Activated CD8-positive, alpha-beta memory T cell treated with anti-CD3 and anti-CD28 coated beads, Interleukin-2, amount 10 ng/mL, durations not matched to agents 7 days and 5 days (primary cell): ENCODE measurements at regions not wholly inside any gene's neighbourhood (a gene's known extent, or its start where the extent isn't known, plus 50 kb on each side); places are given as distances from the start of the nearest gene placed in this dataset.

ENCODE experiments used
- ATAC-seq: fragments of 150-1000 bp; cut with Tn5 transposase; one replicate; pipeline ENCODE4 v1.10.0; 2021; ENCODE audit warnings: moderate library complexity
- CTCF ChIA-PET: fragments of 350-600 bp; sonication (Branson Sonifier 250); formaldehyde crosslinking; loops from one replicate; lab custom pipeline; 2021; ENCODE audit warnings: antibody characterized with exemption; lab: Charles Lee
- DNase-seq: peaks from one replicate; pipeline ENCODE4 v3.0.0-alpha.2; 2020
- H3K27ac Mint-ChIP-seq: one replicate; pipeline ENCODE4 v1.8.0; 2021; ENCODE audit warnings: mild to moderate bottlenecking, mixed read lengths
- H3K27me3 Mint-ChIP-seq: one replicate; pipeline ENCODE4 v1.8.0; 2021; ENCODE audit warnings: mixed read lengths
- H3K36me3 Mint-ChIP-seq: one replicate; pipeline ENCODE4 v1.8.0; 2021; ENCODE audit warnings: mild to moderate bottlenecking, mixed read lengths
- H3K4me1 Mint-ChIP-seq: one replicate; pipeline ENCODE4 v1.8.0; 2021; ENCODE audit warnings: mixed read lengths
- H3K4me3 Mint-ChIP-seq: one replicate; pipeline ENCODE4 v1.8.0; 2021; ENCODE audit warnings: mild to moderate bottlenecking, moderate library complexity, mixed read lengths
- H3K9me3 Mint-ChIP-seq: one replicate; pipeline ENCODE4 v1.8.0; 2022; ENCODE audit warnings: low read depth, mixed read lengths

GRCh38 chr1:221075911-221076310 is 196.7 kb downstream of the HLX start:
- Mint-ChIP-seq H3K9me3 (peaks cover 4% of the 10 kb centered on the region), H3K27me3 (no peaks in the 10 kb centered on the region), H3K27ac (no peak overlapping the region), H3K4me1 (no peaks in the 10 kb centered on the region), H3K36me3 (no peaks in the 10 kb centered on the region), H3K4me3 (no peak overlapping the region)
- ATAC-seq (no peak), DNase-seq (no peak)
- CTCF ChIA-PET = no interaction called here

GRCh38 chr1:221076391-221076811 is 197.2 kb downstream of the HLX start:
- CTCF ChIA-PET = no interaction called here
- H3K27me3 Mint-ChIP-seq = no peaks in the 10 kb centered on the region
- H3K9me3 Mint-ChIP-seq = peaks cover 4% of the 10 kb centered on the region
- ATAC-seq (no peak), DNase-seq (no peak)
- no peaks in the 10 kb centered on the region for H3K36me3 Mint-ChIP-seq
- no peaks in the 10 kb centered on the region for H3K4me1 Mint-ChIP-seq
- no peak overlapping the region for H3K4me3 Mint-ChIP-seq
- no peak overlapping the region for H3K27ac Mint-ChIP-seq

GRCh38 chr1:221078260-221078965 is 199.2 kb downstream of the HLX start:
- H3K36me3 Mint-ChIP-seq = no peaks in the 10 kb centered on the region
- DNase-seq (no peak), ATAC-seq (no peak)
- H3K4me1 Mint-ChIP-seq = no peaks in the 10 kb centered on the region
- no peaks in the 10 kb centered on the region for H3K27me3 Mint-ChIP-seq
- CTCF ChIA-PET = no interaction called here
- no peak overlapping the region for H3K4me3 Mint-ChIP-seq
- no peak overlapping the region for H3K27ac Mint-ChIP-seq
- H3K9me3 Mint-ChIP-seq = peaks cover 2% of the 10 kb centered on the region

GRCh38 chr1:221083902-221084301 is 204.7 kb downstream of the HLX start:
- CTCF ChIA-PET = interaction anchor here (0.9 kb wide), 1 partner anchor 15 kb away, joined by 3 read pairs; no protein-coding TSS in a partner anchor
- Mint-ChIP-seq H3K27me3 (no peaks in the 10 kb centered on the region), H3K27ac (no peak overlapping the region), H3K36me3 (no peaks in the 10 kb centered on the region), H3K9me3 (no peaks in the 10 kb centered on the region), H3K4me3 (no peak overlapping the region), H3K4me1 (no peaks in the 10 kb centered on the region)
- ATAC-seq (no peak), DNase-seq (no peak)

- no peaks in the 10 kb centered on the region for H3K9me3 Mint-ChIP-seq
- no peaks in the 10 kb centered on the region for H3K36me3 Mint-ChIP-seq
- ATAC-seq (no peak), DNase-seq (no peak)
- H3K27ac Mint-ChIP-seq = no peak overlapping the region
- no peaks in the 10 kb centered on the region for H3K27me3 Mint-ChIP-seq
- CTCF ChIA-PET = no interaction called here
- H3K4me3 Mint-ChIP-seq = no peak overlapping the region
- H3K4me1 Mint-ChIP-seq = no peaks in the 10 kb centered on the region
These were observed 205.4 kb downstream of the HLX start for GRCh38 chr1:221084681-221085080.

- Mint-ChIP-seq H3K27me3 (no peaks in the 10 kb centered on the region), H3K9me3 (no peaks in the 10 kb centered on the region), H3K4me1 (no peaks in the 10 kb centered on the region), H3K4me3 (no peak overlapping the region), H3K36me3 (no peaks in the 10 kb centered on the region), H3K27ac (no peak overlapping the region)
- ATAC-seq (no peak), DNase-seq (no peak)
- CTCF ChIA-PET = no interaction called here
These were observed 206.6 kb downstream of the HLX start for GRCh38 chr1:221085701-221086375.

GRCh38 chr1:221087919-221088318 is 208.7 kb downstream of the HLX start:
- CTCF ChIA-PET = no interaction called here
- H3K36me3 Mint-ChIP-seq = no peaks in the 10 kb centered on the region

GRCh38 chr1:221089273-221089672 is 210.0 kb downstream of the HLX start:
- no peak for ATAC-seq
- H3K4me3 Mint-ChIP-seq = no peak overlapping the region
- no peak overlapping the region for H3K27ac Mint-ChIP-seq
- no peaks in the 10 kb centered on the region for H3K36me3 Mint-ChIP-seq
- CTCF ChIA-PET = no interaction called here
- no peaks in the 10 kb centered on the region for H3K27me3 Mint-ChIP-seq
- H3K9me3 Mint-ChIP-seq = no peaks in the 10 kb centered on the region
- no peak for DNase-seq
- H3K4me1 Mint-ChIP-seq = no peaks in the 10 kb centered on the region

More at GRCh38 chr1:221087919-221088318, 208.7 kb downstream of the HLX start:
- no peak overlapping the region for H3K27ac Mint-ChIP-seq
- no peak overlapping the region for H3K4me3 Mint-ChIP-seq
- no peaks in the 10 kb centered on the region for H3K4me1 Mint-ChIP-seq
- DNase-seq = no peak
- H3K27me3 Mint-ChIP-seq = no peaks in the 10 kb centered on the region
- ATAC-seq = no peak
- no peaks in the 10 kb centered on the region for H3K9me3 Mint-ChIP-seq

- no peaks in the 10 kb centered on the region for H3K27me3 Mint-ChIP-seq
- CTCF ChIA-PET = no interaction called here
- H3K27ac Mint-ChIP-seq = no peak overlapping the region
- DNase-seq (no peak), ATAC-seq (no peak)
- no peaks in the 10 kb centered on the region for H3K4me1 Mint-ChIP-seq
- H3K9me3 Mint-ChIP-seq = no peaks in the 10 kb centered on the region
- no peak overlapping the region for H3K4me3 Mint-ChIP-seq
- H3K36me3 Mint-ChIP-seq = no peaks in the 10 kb centered on the region
These were observed 210.6 kb downstream of the HLX start for GRCh38 chr1:221089803-221090202.

- Mint-ChIP-seq H3K27me3 (no peaks in the 10 kb centered on the region), H3K27ac (no peak overlapping the region), H3K9me3 (peaks cover 4% of the 10 kb centered on the region), H3K4me1 (no peaks in the 10 kb centered on the region), H3K36me3 (no peaks in the 10 kb centered on the region), H3K4me3 (no peak overlapping the region)
- CTCF ChIA-PET = no interaction called here
- DNase-seq (no peak), ATAC-seq (no peak)
These were observed 214.9 kb downstream of the HLX start for GRCh38 chr1:221093903-221094791.

GRCh38 chr1:221097479-221098281 is 218.4 kb downstream of the HLX start:
- no peak for DNase-seq
- no peak overlapping the region for H3K27ac Mint-ChIP-seq
- no peaks in the 10 kb centered on the region for H3K36me3 Mint-ChIP-seq
- ATAC-seq = no peak
- H3K9me3 Mint-ChIP-seq = peaks cover 8% of the 10 kb centered on the region
- H3K27me3 Mint-ChIP-seq = no peaks in the 10 kb centered on the region
- no peak overlapping the region for H3K4me3 Mint-ChIP-seq
- no peaks in the 10 kb centered on the region for H3K4me1 Mint-ChIP-seq
- CTCF ChIA-PET = no interaction called here

- no peaks in the 10 kb centered on the region for H3K4me1 Mint-ChIP-seq
These were observed 219.5 kb downstream of the HLX start for GRCh38 chr1:221098471-221099405.

More at GRCh38 chr1:221098471-221099405, 219.5 kb downstream of the HLX start:
- Mint-ChIP-seq H3K27ac (no peak overlapping the region), H3K27me3 (no peaks in the 10 kb centered on the region), H3K9me3 (peaks cover 8% of the 10 kb centered on the region), H3K36me3 (no peaks in the 10 kb centered on the region), H3K4me3 (no peak overlapping the region)
- ATAC-seq (no peak), DNase-seq (no peak)
- CTCF ChIA-PET = no interaction called here
